ENCODE measurements at regions not wholly inside any gene's neighbourhood (a gene's known extent, or its start where the extent isn't known, plus 50 kb on each side); places are given as distances from the start of the nearest gene placed in this dataset.

DNA sequence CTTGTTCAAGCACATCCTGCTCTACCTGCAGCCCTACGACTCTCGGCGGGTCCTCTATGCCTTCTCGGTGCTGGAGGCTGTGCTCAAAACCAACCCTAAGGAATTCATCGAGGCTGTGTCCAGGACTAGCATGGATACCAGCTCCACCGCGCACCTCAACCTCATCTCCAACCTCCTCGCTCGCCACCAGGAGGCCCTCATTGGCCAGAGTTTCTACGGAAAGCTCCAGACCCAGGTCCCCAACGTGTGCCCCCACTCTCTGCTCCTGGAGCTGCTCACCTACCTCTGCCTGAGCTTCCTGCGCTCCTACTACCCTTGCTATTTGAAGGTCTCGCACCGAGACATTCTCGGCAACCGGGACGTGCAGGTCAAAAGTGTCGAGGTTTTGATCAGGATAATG lies 74.3 kb upstream of the MORC3 start:
- Histone ChIP-seq H3K9me3 (ENCODE audit: insufficient read depth in 2 of 2, low read depth in 1 of 2, low read length in 1 of 2) (no peaks in the 10 kb centered on the region), H4K20me1 (replicated peaks in 1 of 2; ENCODE audit: control insufficient read depth in 1 of 2, insufficient read depth in 2 of 2, low read length in 2 of 2) (no peaks in the 10 kb centered on the region), H3K4me1 (replicated peaks in 1 of 4; ENCODE audit: control insufficient read depth in 3 of 4, insufficient read depth in 4 of 4, low read length in 3 of 4) (peaks cover under 1 to 8% (median 4%) of the 10 kb centered on the region in 4 experiments), H3K23ac (ENCODE audit: insufficient read length) (no peak overlapping the region), H2BK5ac (ENCODE audit: low read depth, low read length) (no peak overlapping the region), H2BK120ac (replicated peaks; ENCODE audit: low read depth, low read length) (no peak overlapping the region), H2BK12ac (ENCODE audit: low read depth, low read length) (0 out of 2 replicates have a peak overlapping the region, but pooled peaks have one; percentile 9), H3K27ac (ENCODE audit: low read depth, low read length) (no peak overlapping the region), H3K36me3 (ENCODE audit: control insufficient read depth in 2 of 4, insufficient read depth in 4 of 4, low read length in 3 of 4) (0 out of 8 replicates have a peak, but pooled peaks cover 0 to 2% (median 0%) of the 10 kb centered on the region in 4 experiments), H4K8ac (ENCODE audit: extremely low read depth, insufficient read depth, low read length) (peak overlapping the region; percentile 51; the same call in 1 of the 2 replicates), H2AFZ (ENCODE audit: low read length) (no peak overlapping the region), H3K27me3 (replicated peaks in 1 of 4; ENCODE audit: control insufficient read depth in 3 of 4, extremely low read depth in 1 of 4, insufficient read depth in 3 of 4, low read length in 3 of 4) (no peaks in the 10 kb centered on the region), H3K79me1 (ENCODE audit: low read depth, low read length) (no peaks in the 10 kb centered on the region), H3K23me2 (ENCODE audit: low read depth, low read length) (no peaks in the 10 kb centered on the region), H3K4me3 (ENCODE audit: extremely low read depth in 1 of 4, insufficient read depth in 2 of 4, low read depth in 3 of 4, low read length in 4 of 4) (no peak overlapping the region), H3K79me2 (ENCODE audit: control insufficient read depth in 1 of 2, insufficient read depth in 2 of 2, low read length in 2 of 2) (no peaks in the 10 kb centered on the region), H4K5ac (ENCODE audit: insufficient read length, low read depth, low read length) (no peak overlapping the region), H3K4me2 (ENCODE audit: insufficient read depth in 1 of 2, low read depth in 2 of 2, low read length in 2 of 2) (no peak overlapping the region), H4K91ac (replicated peaks; ENCODE audit: insufficient read length, low read length) (no peak overlapping the region), H3K18ac (ENCODE audit: extremely low read depth, low read length) (no peak overlapping the region), H2BK20ac (ENCODE audit: low read length) (no peak overlapping the region), H2BK15ac (ENCODE audit: low read length) (no peak overlapping the region), H3K9ac (replicated peaks in 1 of 4; ENCODE audit: extremely low read depth in 1 of 4, low read depth in 3 of 4, low read length in 3 of 4) (no peak overlapping the region), H3K14ac (ENCODE audit: insufficient read length) (no peak overlapping the region), H2AK5ac (ENCODE audit: low read depth, low read length) (no peak overlapping the region), H3K56ac (replicated peaks; ENCODE audit: insufficient read length, low read depth, low read length) (no peak overlapping the region), H3K4ac (replicated peaks; ENCODE audit: insufficient read length, low read depth, low read length) (no peak overlapping the region)
- 92% methylated on average over 18 of the region's 18 CpGs; no CpG with 5 or more reads in 1 of the 2 experiments for WGBS, 2 experiments (ENCODE audit: extremely low coverage in 1 of 2, insufficient coverage in 1 of 2, insufficient read length in 1 of 2, insufficient replicate concordance in 2 of 2, low coverage in 1 of 2, low lambda C conversion rate in 2 of 2, missing lambda C conversion rate in 1 of 2)
- CTCF ChIA-PET (ENCODE audit: partially characterized antibody) = interaction anchor here (0.8 to 6.0 kb wide), 20 partner anchors 9 to 143 kb away, joined by 3 to 54 read pairs (median 4); no protein-coding TSS in a partner anchor
- FAIRE-seq (no peak), DNase-seq (ENCODE audit: low read depth in 1 of 2, low spot score in 2 of 2) (no peak)
- POLR2A ChIA-PET (ENCODE audit: partially characterized antibody) = interaction anchor here (1.0 to 1.9 kb wide), 4 partner anchors 9 to 77 kb away, joined by 3 to 7 read pairs (median 4); partner anchors contain the start of gene MORC3
- TF ChIP-seq PHF8 (conservative IDR thresholded peaks at IDR 0.05; ENCODE audit: low read depth, low read length) (no peak), RAD21 (IDR thresholded peaks at IDR 0.05 in 1 of 2, conservative IDR thresholded peaks at IDR 0.05 in 1 of 2; ENCODE audit: low read depth in 2 of 2, low read length in 2 of 2) (peak; percentile 35 to 54), TCF12 (IDR thresholded peaks at IDR 0.05; ENCODE audit: low read depth, low read length) (no peak), SIRT6 (IDR thresholded peaks at IDR 0.05; ENCODE audit: low read length) (no peak), KDM5A (IDR thresholded peaks at IDR 0.05; ENCODE audit: low read length) (no peak), BACH1 (IDR thresholded peaks at IDR 0.05; ENCODE audit: low read length) (no peak), SIN3A (conservative IDR thresholded peaks at IDR 0.05 in 1 of 2, IDR thresholded peaks at IDR 0.05 in 1 of 2; ENCODE audit: low read depth in 1 of 2, low read length in 2 of 2) (no peak), CTBP2 (IDR thresholded peaks at IDR 0.05; ENCODE audit: borderline replicate concordance, insufficient read depth, insufficient read length, low read length) (no peak), CBX8 (IDR thresholded peaks at IDR 0.05; ENCODE audit: borderline replicate concordance, low read depth, low read length) (no peak), YY1 (IDR thresholded peaks at IDR 0.05; ENCODE audit: low read depth, low read length) (no peak)
- TF ChIP-seq, protein P1, sequence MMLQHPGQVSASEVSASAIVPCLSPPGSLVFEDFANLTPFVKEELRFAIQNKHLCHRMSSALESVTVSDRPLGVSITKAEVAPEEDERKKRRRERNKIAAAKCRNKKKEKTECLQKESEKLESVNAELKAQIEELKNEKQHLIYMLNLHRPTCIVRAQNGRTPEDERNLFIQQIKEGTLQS (IDR thresholded peaks at IDR 0.05; ENCODE audit: insufficient read depth, low read depth, low read length) = no peak

Data from H1 (cell line).